ENCODE measurements at regions not wholly inside any gene's neighbourhood (a gene's known extent, or its start where the extent isn't known, plus 50 kb on each side); places are given as distances from the start of the nearest gene placed in this dataset.

GRCh38 chr4:57689693-57690205, 579.6 kb upstream of the IGFBP7 start:
- DNase-seq (ENCODE audit: low read depth in 2 of 2), result no peak

- no peak for DNase-seq (ENCODE audit: low read depth in 2 of 2)
These were observed 572.1 kb upstream of the IGFBP7 start for GRCh38 chr4:57682275-57682674.

GRCh38 chr4:57679969-57680368, 569.8 kb upstream of the IGFBP7 start:
- DNase-seq (ENCODE audit: low read depth in 2 of 2), result no peak

GRCh38 chr4:57676394-57676793, 566.2 kb upstream of the IGFBP7 start:
- DNase-seq (ENCODE audit: low read depth in 2 of 2), result no peak

- no peak for DNase-seq (ENCODE audit: low read depth in 2 of 2)
These were observed 562.8 kb upstream of the IGFBP7 start for GRCh38 chr4:57672846-57673433.

- no peak for DNase-seq (ENCODE audit: low read depth in 2 of 2)
These were observed 558.4 kb upstream of the IGFBP7 start for GRCh38 chr4:57668621-57669020.

GRCh38 chr4:57665806-57666205, 555.6 kb upstream of the IGFBP7 start:
- no peak for DNase-seq (ENCODE audit: low read depth in 2 of 2)

- DNase-seq (ENCODE audit: low read depth in 2 of 2), result no peak
These were observed 551.4 kb upstream of the IGFBP7 start for GRCh38 chr4:57661517-57662090.

GRCh38 chr4:57658673-57659072, 548.5 kb upstream of the IGFBP7 start:
- no peak for DNase-seq (ENCODE audit: low read depth in 2 of 2)

- DNase-seq (ENCODE audit: low read depth in 2 of 2), result no peak
These were observed 548.0 kb upstream of the IGFBP7 start for GRCh38 chr4:57658188-57658587.

GRCh38 chr4:57655342-57655741, 545.2 kb upstream of the IGFBP7 start:
- no peak for DNase-seq (ENCODE audit: low read depth in 2 of 2)

- DNase-seq (ENCODE audit: low read depth in 2 of 2), result no peak
These were observed 542.6 kb upstream of the IGFBP7 start for GRCh38 chr4:57652779-57653178.

GRCh38 chr4:57640391-57641100, 530.4 kb upstream of the IGFBP7 start:
- DNase-seq (ENCODE audit: low read depth in 2 of 2), result no peak

GRCh38 chr4:57639561-57640382, 529.6 kb upstream of the IGFBP7 start:
- no peak for DNase-seq (ENCODE audit: low read depth in 2 of 2)

GRCh38 chr4:57635910-57636309, 525.7 kb upstream of the IGFBP7 start:
- DNase-seq (ENCODE audit: low read depth in 2 of 2), result no peak

- DNase-seq (ENCODE audit: low read depth in 2 of 2), result no peak
These were observed 523.2 kb upstream of the IGFBP7 start for GRCh38 chr4:57633212-57633859.

GRCh38 chr4:57632564-57632963, 522.4 kb upstream of the IGFBP7 start:
- no peak for DNase-seq (ENCODE audit: low read depth in 2 of 2)

GRCh38 chr4:57631147-57631546, 521.0 kb upstream of the IGFBP7 start:
- no peak for DNase-seq (ENCODE audit: low read depth in 2 of 2)

GRCh38 chr4:57628004-57628403, 517.8 kb upstream of the IGFBP7 start:
- no peak for DNase-seq (ENCODE audit: low read depth in 2 of 2)

- no peak for DNase-seq (ENCODE audit: low read depth in 2 of 2)
These were observed 504.2 kb upstream of the IGFBP7 start for GRCh38 chr4:57614257-57614932.

GRCh38 chr4:57612279-57612678, 502.1 kb upstream of the IGFBP7 start:
- no peak for DNase-seq (ENCODE audit: low read depth in 2 of 2)

Measured in activated CD8-positive, alpha-beta memory T cell treated with anti-CD3 and anti-CD28 coated beads for 4 hours (primary cell).